GM21360 (cell line): ENCODE measurements at regions not wholly inside any gene's neighbourhood (a gene's known extent, or its start where the extent isn't known, plus 50 kb on each side); places are given as distances from the start of the nearest gene placed in this dataset.
"Not testable (repeated sequence)": the region's sequence is repeated elsewhere in the genome, so short reads cannot be mapped to it uniquely, and the experiment has no call there.

Experiments
- ATAC-seq: cut with Tn5 transposase; IDR thresholded peaks from one replicate; pipeline ENCODE4 v1.9.1; 2021; ENCODE audit warnings: mild to moderate bottlenecking, moderate library complexity; ENCODE audit not compliant: unreplicated experiment

DNA sequence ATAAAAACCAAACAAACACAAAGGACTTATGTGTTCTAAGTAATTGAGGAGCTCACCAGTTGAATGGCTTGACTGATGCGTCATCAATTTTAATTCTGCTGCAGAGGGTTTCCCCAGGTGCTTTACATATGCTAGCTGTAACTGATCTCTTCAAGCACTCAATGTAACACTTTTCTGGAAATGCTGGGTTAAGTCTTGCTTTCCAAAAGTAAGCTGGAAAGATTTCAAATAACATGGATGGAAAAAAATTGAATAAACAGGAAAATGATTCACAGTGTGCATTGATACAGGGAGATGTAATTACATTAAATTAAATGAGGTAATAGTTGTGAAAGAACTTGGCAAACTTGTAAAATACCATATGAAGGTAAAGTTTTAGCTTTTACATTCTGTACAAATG, 186.7 kb upstream of the WDFY3 start:
- ATAC-seq = no peak

DNA sequence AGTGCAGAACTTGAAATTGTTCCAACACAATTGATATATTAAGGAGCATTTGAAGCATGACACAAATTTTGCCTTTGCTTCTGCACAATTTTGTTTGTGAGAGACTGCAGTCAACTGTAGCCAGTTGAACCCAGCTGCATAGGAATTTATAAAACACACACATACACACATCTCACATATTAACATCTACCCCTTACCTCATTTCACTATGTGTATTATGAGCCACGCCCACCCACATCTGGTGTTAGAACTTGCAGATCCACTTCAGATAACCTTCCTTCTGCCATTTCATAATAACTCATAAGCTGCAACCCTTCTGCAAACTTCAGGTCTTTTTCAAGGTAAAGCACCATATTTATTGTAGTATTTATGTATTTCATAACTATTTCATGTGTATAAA, 188.1 kb upstream of the WDFY3 start:
- no peak for ATAC-seq

DNA sequence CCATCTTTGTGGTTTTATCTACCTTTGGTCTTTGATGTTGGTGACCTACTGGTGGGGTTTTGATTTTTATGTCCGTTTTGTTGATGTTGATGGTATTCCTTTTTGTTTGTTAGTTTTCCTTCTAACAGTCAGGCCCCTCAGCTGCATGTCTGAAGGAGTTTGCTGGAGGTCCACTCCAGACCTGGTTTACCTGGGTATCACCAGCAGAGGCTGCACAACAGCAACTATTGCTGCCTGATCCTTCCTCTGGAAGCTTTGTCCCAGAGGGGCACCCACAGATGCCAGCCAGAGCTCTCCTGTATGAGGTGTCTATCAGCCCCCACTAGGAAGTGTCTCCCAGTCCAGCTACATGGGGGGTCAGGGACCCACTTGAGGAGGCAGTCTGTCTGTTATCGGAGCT, 199.3 kb upstream of the WDFY3 start:
- ATAC-seq = no peak

DNA sequence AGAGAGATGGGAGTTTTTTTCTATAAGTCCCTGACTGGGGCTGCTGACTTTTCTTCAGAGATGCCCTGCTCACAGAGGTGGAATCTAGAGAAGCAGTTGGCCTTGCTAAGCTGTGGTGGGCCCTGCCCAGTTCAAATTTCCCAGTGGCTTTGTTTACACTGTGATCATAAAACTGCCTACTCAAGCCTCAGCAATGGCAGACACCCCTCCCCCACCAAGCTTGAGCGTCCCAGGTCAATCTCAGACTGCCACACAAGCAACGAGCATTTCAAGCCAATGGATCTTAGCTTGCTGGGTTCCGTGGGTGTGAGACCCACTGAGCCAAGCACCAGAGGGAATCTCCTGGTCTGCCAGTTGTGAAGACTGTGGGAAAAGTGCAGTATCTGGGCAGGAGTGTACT, 199.8 kb upstream of the WDFY3 start:
- ATAC-seq = no peak

DNA sequence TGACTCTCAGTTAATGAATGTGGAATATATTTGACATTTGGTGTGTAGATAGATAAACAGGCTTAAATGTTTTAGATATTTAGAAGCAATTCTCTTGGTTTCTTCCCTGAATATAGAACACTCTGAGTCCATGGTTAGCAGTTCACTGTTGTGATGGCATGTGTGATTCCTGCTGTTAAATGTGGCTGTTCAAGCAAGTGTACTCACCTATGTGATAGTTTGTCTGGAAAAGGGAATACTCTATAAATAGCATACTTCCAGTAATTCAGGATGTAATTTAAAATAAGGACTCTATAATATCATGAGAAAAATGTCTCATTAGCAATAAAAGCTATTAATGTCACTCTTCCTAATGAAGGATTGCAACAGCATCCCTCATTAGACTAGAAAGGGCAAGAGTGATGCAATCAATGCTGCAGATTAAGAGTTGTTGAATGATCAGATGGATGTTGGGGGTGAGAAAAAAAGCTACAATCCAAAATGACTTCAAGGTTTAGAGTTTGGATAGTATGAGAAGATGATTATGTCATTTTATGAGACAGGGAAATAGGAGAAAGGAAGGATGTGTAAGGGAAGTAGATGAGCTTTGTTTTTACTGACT, 201.8 kb upstream of the WDFY3 start:
- no peak for ATAC-seq

DNA sequence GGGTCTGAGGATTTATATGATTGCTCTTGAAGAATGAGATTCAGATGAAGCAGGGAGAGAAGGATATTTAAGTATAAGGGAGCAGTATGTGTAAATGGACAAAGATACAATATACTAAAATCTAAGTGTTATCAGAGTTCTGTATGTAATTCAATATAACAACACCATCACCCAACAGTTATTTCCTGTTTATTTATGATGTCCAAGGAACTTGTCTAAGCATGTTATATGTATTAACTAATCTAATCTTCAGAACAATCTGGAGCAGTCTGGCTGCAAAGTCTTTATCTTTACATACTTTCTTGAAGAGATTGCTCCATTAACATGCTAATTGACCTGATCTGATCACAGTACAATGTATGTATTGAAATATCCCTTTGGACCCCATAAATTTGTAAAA, 203.8 kb upstream of the WDFY3 start:
- no peak for ATAC-seq

DNA sequence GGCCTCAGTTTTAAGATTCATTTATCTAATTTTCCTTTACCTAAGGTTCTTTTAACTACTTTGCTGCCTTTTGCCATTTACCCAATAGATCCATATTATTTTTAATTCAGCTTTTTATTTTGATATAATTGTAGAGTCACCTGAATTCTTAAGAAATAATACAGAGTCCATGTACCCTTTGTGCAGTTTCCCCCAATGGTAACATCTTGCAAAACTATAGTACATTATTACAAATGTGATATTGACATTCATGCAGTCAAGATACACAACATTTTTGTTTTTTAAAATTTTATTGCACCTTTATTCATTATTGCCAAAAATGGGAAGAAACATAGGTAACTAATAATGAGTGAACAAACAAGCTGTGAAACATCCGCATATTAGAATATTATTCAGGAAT, 208.7 kb upstream of the WDFY3 start:
- ATAC-seq = no peak

DNA sequence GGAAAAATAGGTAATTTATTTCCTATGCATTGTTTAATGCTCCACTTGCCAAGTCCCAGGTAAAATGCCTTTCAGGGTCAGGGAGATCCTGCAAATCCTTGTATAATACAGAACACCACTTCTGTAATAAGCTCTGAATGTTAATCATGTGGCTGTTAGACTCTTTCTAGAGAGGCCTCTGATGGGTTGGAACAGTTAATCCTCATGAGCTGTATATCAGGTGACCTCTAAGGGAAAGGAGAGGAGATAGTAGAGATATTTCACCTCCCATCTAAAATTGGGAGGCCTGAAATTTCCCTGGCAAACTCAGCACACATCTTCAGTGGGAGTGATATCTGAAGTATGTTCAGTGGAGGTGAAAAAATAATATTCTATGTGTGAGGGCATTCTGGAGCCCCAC, 210.6 kb upstream of the WDFY3 start:
- no peak for ATAC-seq

DNA sequence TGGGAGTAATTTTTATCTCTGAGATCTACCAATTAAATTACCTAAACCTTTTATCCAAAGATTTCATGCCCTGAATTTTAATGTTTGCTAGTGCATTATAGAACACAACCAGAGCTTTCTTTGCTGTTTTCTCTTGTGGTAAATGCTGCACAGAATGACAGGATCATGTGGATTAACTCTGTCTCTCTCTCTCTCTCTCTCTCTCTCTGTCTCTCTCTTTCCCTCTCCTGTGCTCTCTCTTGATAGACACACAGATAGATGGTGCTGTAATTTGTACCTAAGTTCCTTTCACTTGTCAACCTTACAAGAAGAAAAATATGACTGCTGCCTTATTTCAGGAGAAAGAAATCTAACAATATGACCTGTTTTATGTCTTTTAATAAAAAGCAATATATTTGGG, 211.2 kb upstream of the WDFY3 start:
- no peak for ATAC-seq

DNA sequence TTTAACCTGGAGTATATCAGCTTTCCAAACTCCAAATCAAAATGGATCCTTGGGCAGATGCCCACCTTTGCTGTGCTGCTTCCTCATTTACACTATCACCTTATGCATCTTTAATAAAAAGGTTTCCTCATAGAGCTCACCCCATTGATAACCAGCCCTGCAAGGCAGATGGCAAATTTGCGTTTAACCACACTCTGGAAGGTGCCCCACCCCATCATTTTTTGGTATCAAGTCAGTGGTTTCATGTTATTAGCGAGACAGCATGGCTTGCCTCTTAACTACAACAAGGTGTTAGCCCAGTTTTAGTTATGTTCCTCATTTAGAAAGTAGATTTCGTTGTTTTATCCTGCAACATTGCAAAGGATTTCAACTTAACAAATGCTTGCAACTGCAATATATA, 214.0 kb upstream of the WDFY3 start:
- ATAC-seq = no peak

DNA sequence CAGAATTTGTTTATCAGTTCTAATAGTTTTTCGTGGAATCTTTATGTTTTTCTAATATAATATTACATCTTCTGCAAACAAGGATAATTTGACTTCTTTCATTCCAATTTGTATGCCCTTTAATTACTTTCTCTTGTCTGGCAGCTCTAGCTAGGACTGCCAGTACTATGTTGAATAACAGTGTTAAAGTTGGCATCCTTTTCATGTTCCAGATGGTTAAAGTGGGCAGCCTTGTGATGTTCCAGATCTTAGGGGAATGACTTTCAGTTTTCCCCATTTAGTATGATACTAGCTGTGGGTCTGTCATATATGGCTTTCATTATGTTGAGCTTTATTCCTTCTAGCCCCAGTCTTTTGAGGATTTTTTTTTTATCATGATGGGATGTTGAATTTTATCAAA, 220.6 kb upstream of the WDFY3 start:
- no peak for ATAC-seq

DNA sequence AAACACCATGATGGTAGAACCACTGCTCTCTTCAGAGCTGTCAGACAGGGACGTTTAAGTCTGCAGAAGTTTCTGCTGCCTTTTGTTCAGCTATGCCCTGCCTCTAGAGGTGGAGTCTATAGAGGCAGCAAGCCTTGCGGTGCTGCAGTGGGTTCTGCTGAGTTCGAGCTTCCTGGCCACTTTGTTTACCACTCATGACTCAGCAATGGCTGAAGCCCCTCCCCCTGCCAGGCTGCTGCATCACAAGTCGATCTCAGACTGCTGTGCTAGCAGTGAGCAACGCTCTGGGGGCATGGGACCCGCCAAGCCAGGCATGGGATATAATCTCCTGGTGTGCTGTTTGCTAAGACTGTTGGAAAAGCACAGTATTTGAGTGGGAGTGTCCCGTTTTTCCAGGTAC, 229.5 kb upstream of the WDFY3 start:
- not testable (repeated sequence) for ATAC-seq

DNA sequence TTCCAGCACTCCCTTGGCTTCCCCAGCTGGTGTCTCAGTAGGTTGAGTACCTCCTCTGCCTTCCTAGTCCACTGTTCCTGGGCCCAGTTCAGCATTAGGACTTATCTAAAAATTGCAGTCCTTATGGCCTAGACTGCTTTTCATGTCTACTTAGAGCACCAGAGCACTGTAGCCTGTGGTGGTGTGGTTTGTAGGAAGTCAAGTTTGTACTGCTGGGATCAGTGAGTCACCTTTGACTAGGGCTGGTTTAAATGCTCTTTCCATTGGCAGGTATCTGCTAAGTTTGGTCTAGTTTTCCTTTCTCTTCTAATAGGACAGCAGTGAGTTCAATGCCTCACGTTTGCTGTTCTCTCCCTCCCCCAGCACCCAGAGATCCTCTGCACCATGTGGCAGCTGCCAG, 233.6 kb upstream of the WDFY3 start:
- no peak for ATAC-seq

DNA sequence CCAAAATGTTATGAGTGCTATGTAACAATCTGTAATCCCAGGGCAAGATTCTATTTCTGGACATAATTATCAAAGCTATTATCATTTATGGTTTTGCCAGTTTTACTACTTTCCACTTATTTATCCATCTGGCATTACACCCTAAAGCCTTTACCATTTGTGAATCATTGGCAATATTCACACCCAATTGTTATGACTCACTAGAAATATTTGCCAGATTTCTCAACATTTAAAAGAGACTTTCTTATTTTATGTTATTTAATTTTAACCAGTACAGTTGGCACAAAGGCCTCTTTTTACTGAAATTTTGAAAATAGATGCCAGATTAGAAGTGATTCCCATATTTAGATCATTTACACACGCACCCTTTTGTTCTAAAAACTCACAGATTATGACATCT, 242.7 kb upstream of the WDFY3 start:
- no peak for ATAC-seq

DNA sequence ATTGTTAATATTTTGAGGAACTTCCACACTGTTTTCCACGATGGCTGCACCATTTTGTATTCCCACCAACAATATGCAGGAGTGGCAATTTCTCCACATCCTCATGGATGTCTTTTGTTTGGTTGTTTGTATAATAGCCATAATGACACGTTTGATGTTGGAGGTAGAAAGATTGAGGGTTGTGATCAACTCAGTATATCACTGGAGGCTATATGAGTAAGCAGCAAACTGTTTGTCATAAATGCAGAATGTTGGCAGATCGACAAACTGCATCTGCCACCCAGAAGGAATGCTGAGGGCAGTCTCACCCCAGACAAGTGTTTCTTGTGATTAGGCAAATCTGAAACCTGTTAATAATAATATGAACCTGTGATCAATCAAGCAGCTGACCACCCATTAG, 243.9 kb upstream of the WDFY3 start:
- ATAC-seq = no peak

DNA sequence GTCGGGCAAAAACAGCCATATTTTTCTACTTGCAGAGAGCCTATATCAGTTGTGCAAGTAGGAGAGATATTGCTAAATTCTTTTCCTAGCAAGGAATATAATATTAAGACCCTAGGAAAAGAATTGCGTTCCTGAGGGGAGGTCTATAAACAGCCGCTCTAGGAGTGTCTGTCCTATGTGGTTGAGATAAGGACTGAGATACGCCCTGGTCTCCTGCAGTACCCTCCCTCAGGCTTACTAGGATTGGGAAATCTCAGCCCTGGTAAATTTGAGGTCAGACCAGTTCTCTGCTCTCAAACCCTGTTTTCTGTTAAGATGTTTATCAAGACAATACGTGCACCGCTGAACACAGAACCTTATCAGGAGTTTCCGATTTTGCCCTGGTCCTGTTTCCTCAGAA, 250.1 kb upstream of the WDFY3 start:
- not testable (repeated sequence) for ATAC-seq

DNA sequence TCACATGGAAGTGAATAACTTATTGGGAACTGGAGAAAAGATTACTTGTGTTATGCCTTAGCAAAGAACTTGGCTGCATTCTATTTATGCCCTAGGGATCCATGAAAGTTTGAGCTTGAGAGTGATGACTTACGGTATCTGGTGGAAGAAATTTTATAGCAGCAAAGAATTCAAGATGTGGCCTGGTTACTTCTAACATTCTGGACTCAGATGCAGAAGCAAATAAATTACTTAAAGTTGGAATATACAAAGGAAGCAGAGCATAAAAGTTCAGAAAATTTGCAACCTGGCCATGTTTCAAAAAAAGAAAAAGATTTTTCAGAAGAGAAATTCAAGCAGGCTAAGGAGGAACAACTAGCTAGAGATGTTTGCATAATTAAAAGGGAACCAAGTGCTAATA, 252.3 kb upstream of the WDFY3 start:
- no peak for ATAC-seq

DNA sequence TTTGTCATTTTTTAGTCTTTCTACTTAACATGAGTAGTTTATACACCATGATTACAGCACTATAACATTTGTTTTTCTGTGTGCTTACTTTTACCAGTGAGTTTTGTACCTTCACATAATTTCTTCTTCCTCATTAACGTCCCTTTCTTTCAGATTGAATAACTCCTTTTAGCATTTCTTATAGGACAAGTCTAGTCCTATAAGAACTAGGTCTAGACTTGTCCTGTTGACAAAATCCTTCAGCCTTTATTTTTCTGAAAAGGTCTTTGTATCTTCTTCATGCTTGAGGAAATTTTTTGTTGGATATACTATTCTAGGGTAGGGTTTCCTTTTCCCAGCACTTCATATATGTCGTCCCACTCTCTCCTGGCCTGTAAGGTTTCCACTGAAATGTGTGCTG, 253.3 kb upstream of the ARHGAP24 start:
- no peak for ATAC-seq

DNA sequence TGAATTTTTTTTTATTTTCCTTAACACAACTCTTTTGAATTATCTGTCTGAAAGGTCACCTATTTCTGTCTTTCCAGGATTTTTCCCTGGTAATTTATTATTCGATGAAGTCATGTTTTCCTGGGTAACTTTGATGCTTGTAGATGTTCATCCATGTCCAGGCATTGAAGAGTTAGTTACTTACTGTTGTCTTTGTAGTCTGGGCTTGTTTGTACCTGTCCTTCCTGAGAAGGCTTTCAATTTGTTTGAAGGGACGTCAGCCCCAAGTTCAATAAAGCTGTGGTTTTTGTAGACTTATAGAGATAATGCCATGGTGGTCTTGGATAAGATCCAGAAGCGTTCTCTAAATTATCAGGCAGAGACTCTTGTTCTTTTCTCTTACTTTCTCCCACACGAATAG, 252.4 kb upstream of the ARHGAP24 start:
- no peak for ATAC-seq

DNA sequence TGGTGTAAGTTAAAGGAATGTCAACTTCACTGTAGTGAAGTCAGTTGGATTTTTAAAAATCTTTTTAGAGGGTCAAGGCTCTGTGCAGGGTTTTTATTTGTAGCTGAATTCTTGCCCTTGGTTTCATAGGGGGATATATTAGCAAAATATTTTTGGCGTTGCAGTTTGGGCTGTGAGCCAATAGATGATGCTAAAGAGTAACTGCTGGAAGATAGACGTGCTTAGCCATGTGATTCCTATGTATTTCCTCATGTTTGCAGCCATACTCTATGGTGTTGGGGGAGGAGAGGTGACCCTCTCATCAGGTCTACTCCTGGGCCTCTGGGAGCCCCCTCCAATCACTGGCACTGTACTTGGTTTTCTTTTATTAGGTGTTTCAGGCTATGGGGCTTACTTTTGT, 246.7 kb upstream of the ARHGAP24 start:
- no peak for ATAC-seq

DNA sequence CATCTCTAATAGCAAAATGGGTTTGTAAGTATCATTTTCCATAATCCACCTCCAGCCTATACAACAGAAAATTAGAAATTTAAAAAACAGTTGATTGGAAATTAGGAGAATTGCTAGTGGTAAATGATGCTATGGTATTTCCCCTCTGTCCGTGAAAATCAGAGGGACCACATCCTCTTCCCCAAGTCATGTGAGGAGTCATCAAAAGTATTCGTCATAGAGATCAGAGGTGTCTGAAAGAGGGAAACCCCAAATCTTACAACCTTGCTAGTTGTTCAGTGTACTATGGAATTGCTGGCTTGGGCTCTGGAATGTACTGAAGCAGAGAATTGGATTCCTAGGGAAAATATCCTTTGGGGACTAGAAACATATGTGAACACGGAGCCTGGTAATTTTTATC, 241.4 kb upstream of the ARHGAP24 start:
- ATAC-seq = no peak

DNA sequence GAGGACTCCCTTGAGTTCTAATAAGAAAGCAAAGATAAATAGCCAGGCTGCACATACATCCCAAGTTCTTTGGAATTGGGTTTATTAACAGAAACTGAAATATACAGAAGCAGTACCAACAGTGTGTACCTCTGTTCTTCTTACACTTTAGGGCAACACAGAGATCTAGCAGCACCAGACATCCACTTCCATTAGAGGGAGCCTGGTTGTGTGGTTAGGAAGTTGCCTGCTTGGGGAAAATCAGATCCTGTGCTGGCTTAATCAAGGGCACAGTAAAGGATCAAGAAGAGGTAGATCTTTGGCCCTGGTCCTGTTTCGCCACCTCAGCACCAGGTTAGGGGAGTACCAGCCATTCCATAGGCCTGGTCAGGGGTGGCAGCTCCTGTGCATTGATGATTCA, 231.1 kb upstream of the ARHGAP24 start:
- no peak for ATAC-seq

DNA sequence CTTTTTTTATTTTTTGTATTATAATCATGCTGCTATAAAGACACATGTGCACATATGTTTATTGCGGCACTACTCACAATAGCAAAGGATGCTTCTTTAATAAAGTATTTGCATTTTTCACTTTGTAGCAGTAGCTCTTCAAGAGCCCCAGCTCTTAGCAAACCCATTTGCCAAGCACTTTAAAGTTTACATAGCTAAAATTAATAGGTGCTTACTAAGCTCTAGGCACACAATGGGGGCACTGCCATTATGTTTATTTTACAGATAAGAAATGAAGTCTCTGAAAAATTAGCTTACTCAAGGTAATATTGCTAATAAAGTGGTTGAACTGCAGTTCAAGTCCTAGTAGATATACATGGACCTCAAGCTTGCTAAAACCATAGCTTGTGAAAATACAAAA, 230.3 kb upstream of the ARHGAP24 start:
- no peak for ATAC-seq

DNA sequence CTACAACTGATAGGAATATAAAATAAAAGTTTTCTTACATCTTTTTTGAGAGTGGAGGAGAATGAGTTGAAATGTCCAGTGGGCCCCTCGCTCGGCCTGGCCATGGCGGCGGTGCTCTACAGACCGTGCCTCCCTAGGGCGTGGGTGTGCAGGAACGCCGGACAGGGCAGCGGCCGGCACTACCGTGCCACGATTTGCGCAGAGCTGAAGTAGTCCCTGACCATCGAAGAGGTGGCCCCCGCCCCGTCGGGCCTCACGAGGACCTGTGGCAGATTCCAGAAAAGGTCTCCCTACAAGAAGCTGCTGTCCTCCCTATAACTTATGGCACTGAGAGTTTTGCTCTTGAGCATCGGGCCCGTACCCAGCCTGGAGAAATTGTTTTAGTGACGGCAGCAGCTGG, 228.9 kb upstream of the ARHGAP24 start:
- no peak for ATAC-seq
